HepG2 (cell line): ENCODE measurements at regions not wholly inside any gene's neighbourhood (a gene's known extent, or its start where the extent isn't known, plus 50 kb on each side); places are given as distances from the start of the nearest gene placed in this dataset.

Experiments used
- ATAC-seq: fragments of 200-7000 bp; cut with Tn5 transposase; 3 replicates; pipeline ENCODE4 v1.9.1; 2020; ENCODE audit warnings: mild to moderate bottlenecking, moderate library complexity
- BruUV-seq: library from RNA; stranded (reverse); fragments of 400-500 nt; replicated peaks from 2 replicates; lab custom pipeline; 2021; lab: Mats Ljungman, UMichigan
- CTCF ChIA-PET: fragments of 300-600 bp; formaldehyde crosslinking; extraction: SDS; loops from one replicate; lab custom pipeline; 2021; ENCODE audit warnings: low total read pairs, inconsistent platforms, low intra/inter-chr PET ratio; lab: Yijun Ruan, JAX
- POLR2A ChIA-PET: fragments of 350-600 bp; sonication (Branson Sonifier 250); formaldehyde crosslinking; loops from one replicate; lab custom pipeline; 2020; ENCODE audit warnings: antibody characterized with exemption, inconsistent platforms; lab: Yijun Ruan, JAX
- DNase-seq: peaks from one replicate; pipeline ENCODE4 v3.0.0-alpha.2; 2015; ENCODE audit warnings: low spot score
- FAIRE-seq: peaks from 3 replicates; lab custom pipeline; 2011; peaks lifted over from hg19 to GRCh38; lab: Jason Lieb, UNC
- H2AFZ ChIP-seq: one replicate; pipeline ENCODE4 v1.6.1; 2011; ENCODE audit warnings: low read length, inconsistent platforms
- H3K27ac ChIP-seq: fragments of 300-600 bp; 3 replicates; pipeline ENCODE4 v1.8.0; 2011; ENCODE audit warnings: mixed run types, mild to moderate bottlenecking, mixed read lengths, low read length, inconsistent platforms; ENCODE audit not compliant: insufficient read depth; ENCODE audit errors: extremely low read length
- H3K27me3 ChIP-seq, 2 experiments: fragments of 200-600 bp in 1 of 2; 2 replicates in 1 of 2; 3 replicates in 1 of 2; pipeline versions ENCODE4 v1.6.0 to v1.8.0; 2011; ENCODE audit warnings: low read length in 2 of 2, mild to moderate bottlenecking in 2 of 2, moderate library complexity in 2 of 2, inconsistent platforms in 1 of 2; ENCODE audit not compliant: insufficient read depth in 2 of 2, control insufficient read depth in 1 of 2
- H3K36me3 ChIP-seq, 2 experiments: fragments of 200-600 bp in 1 of 2; replicated peaks in 1 of 2; 2 replicates in 1 of 2; 3 replicates in 1 of 2; pipeline versions ENCODE4 v1.5.1 to v1.8.0; 2011; ENCODE audit warnings: low read length in 2 of 2, inconsistent platforms in 1 of 2; ENCODE audit not compliant: insufficient read depth in 2 of 2, control insufficient read depth in 1 of 2
- H3K4me1 ChIP-seq: 2 replicates; pipeline ENCODE4 v1.5.1; 2012; ENCODE audit warnings: low read length, inconsistent platforms; ENCODE audit not compliant: insufficient read depth
- H3K4me2 ChIP-seq: 2 replicates; pipeline ENCODE4 v1.6.0; 2011; ENCODE audit warnings: low read depth, low read length, inconsistent platforms
- H3K4me3 ChIP-seq, 3 experiments: fragments of 200-600 bp in 1 of 3; sonication (generic), shearing (Covaris generic) in 1 of 3; replicated peaks in 1 of 3; 2 replicates each; pipeline ENCODE4 v1.5.1; 2011 to 2016; ENCODE audit warnings: low read length in 3 of 3, inconsistent platforms in 2 of 3, low read depth in 2 of 3, mild to moderate bottlenecking in 2 of 3, control low read depth in 1 of 3, mixed read lengths in 1 of 3; ENCODE audit not compliant: insufficient read depth in 1 of 3
- H3K79me2 ChIP-seq: one replicate; pipeline ENCODE4 v1.6.1; 2011; ENCODE audit warnings: low read length, inconsistent platforms; ENCODE audit not compliant: insufficient read depth
- H3K9ac ChIP-seq: 2 replicates; pipeline ENCODE4 v1.6.0; 2011; ENCODE audit warnings: mild to moderate bottlenecking, low read depth, low read length, inconsistent platforms; ENCODE audit not compliant: insufficient read depth
- H3K9me3 ChIP-seq: 2 replicates; pipeline ENCODE4 v1.5.1; 2012; ENCODE audit warnings: mild to moderate bottlenecking, low read length
- H4K20me1 ChIP-seq: 2 replicates; pipeline ENCODE4 v1.6.0; 2011; ENCODE audit warnings: inconsistent platforms, mild to moderate bottlenecking, low read length, moderate library complexity; ENCODE audit not compliant: insufficient read depth
- AHR ChIP-seq: IDR thresholded peaks from 2 replicates; pipeline ENCODE4 v1.6.1; 2018; ENCODE audit warnings: missing genetic modification reagents, missing compliant biosample characterization
- IRF2 ChIP-seq: IDR thresholded peaks from 2 replicates; pipeline ENCODE4 v1.6.1; 2018; ENCODE audit warnings: missing genetic modification reagents, missing compliant biosample characterization
- NFE2L2 ChIP-seq: fragments of 150-350 bp; IDR thresholded peaks from 2 replicates; pipeline ENCODE4 v1.6.1; 2014; ENCODE audit warnings: low read length
- SALL1 ChIP-seq: sonication (generic); formaldehyde crosslinking; IDR thresholded peaks from 2 replicates; pipeline ENCODE4 v1.8.0; 2022; ENCODE audit warnings: mild to moderate bottlenecking, missing genetic modification reagents
- ZNF121 ChIP-seq: sonication (generic); formaldehyde crosslinking; IDR thresholded peaks from 2 replicates; pipeline ENCODE4 v1.5.0; 2020; ENCODE audit warnings: mild to moderate bottlenecking, missing genetic modification reagents
- ZNF317 ChIP-seq: sonication (generic); formaldehyde crosslinking; IDR thresholded peaks from 2 replicates; pipeline ENCODE4 v1.5.0; 2020; ENCODE audit warnings: mild to moderate bottlenecking, missing genetic modification reagents
- WGBS: methylation state at CpG from one replicate; pipeline ENCODE4 v1.1.6; 2017; ENCODE audit warnings: low lambda C conversion rate; 5-methylcytosine and 5-hydroxymethylcytosine counted together
- in situ Hi-C: cut with HindIII; loops from 2 replicates; pipeline ENCODE4 v1.10.0; 2017; ENCODE audit warnings: low pct_unique_long_range_greater_than_20kb; ENCODE audit not compliant: extremely low pct_ligation_motif_present
- intact Hi-C: fragments of 100-400 bp; cut with micrococcal nuclease; formaldehyde crosslinking; loops from one replicate; pipeline ENCODE4 v1.10.0; 2022; ENCODE audit not compliant: unreplicated experiment
- TF ChIP-seq, protein P1 (sequence below): sonication (generic); formaldehyde crosslinking; IDR thresholded peaks from 2 replicates; pipeline ENCODE4 v1.9.0; 2021; ENCODE audit warnings: mild to moderate bottlenecking, missing genetic modification reagents
- TF ChIP-seq, protein P2 (sequence below): sonication (generic); formaldehyde crosslinking; IDR thresholded peaks from 2 replicates; pipeline ENCODE4; 2020; ENCODE audit warnings: missing genetic modification reagents, mild to moderate bottlenecking, borderline replicate concordance

DNA sequence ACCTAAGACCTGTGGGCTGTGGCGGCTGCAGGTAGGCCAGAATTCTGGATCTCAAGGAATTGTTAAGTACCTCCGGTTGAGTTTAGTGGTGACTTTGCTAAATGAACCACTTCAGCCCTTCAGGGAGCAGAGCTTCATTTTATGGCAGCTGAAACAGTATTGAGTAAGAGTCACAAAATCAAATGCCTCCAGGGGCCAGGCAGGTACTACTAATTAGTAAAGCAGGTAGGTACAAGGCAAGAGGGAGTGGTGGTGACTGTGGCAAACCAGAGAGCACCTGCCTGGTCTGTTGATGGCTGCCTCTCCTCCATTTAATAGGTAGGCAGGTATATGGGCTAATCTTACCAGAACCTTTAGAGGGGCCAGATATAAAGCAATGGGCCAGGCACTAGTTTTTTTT is 118.8 kb downstream of the EMX2 start:
- intact Hi-C loops: no loop called here
- H3K9me3 ChIP-seq: no peaks in the 10 kb centered on the region
- no peaks in the 10 kb centered on the region for H3K36me3 ChIP-seq
- H3K4me2 ChIP-seq: no peak overlapping the region
- H2AFZ ChIP-seq: no peak overlapping the region
- no peak for FAIRE-seq
- H3K9ac ChIP-seq: no peak overlapping the region
- no peak for TF ChIP-seq ZNF121 (CRISPR knock-in tag)
- TF ChIP-seq, all 625 proteins: peak for 0
- ATAC-seq: no peak
- Histone ChIP-seq H3K4me1 (no peaks in the 10 kb centered on the region), H3K79me2 (no peaks in the 10 kb centered on the region), H3K27me3 (peaks cover 0 to 3% of the 10 kb centered on the region in 2 experiments; a peak in 3 of 5 replicates), H4K20me1 (no peaks in the 10 kb centered on the region), H3K27ac (no peak overlapping the region), H3K4me3 (no peak overlapping the region)
- 34% methylated on average over 2 of the region's 2 CpGs for WGBS
- in situ Hi-C loops: no loop called here
- no TSS peak for BruUV-seq
- ChIA-PET CTCF (no interaction called here), POLR2A (no interaction called here)
- no peak for DNase-seq

DNA sequence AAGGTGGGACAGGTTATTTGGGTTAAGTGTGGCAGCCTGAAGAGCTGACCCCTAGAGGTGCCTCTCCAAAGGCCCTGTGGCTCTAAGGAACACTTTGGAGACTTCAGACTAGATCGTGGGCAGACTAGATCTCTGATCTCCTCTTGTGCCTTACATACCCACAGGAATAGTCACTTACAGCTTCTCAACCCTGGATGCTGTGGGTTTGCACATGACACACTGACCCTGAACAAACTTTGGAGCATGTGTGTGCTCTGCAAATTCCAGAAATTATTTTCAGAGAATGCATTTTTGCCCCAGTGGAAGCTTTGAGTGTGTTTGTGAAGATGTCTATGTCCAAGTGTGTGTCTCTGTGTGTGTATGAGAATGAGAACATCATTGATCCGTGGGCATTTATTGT is 119.6 kb downstream of the EMX2 start:
- in situ Hi-C loops (no loop called here), intact Hi-C loops (no loop called here)
- Histone ChIP-seq H3K27ac (no peak overlapping the region), H3K79me2 (no peaks in the 10 kb centered on the region), H3K36me3 (no peaks in the 10 kb centered on the region), H3K27me3 (peaks cover 0 to 3% of the 10 kb centered on the region in 2 experiments; a peak in 3 of 5 replicates), H3K4me2 (no peak overlapping the region), H4K20me1 (no peaks in the 10 kb centered on the region), H3K9me3 (no peaks in the 10 kb centered on the region), H3K4me1 (no peaks in the 10 kb centered on the region), H3K4me3 (no peak overlapping the region), H2AFZ (no peak overlapping the region), H3K9ac (no peak overlapping the region)
- no TSS peak for BruUV-seq
- FAIRE-seq (no peak), ATAC-seq (no peak), DNase-seq (no peak)
- WGBS: 0% methylated on average over 2 of the region's 2 CpGs
- ChIA-PET CTCF (no interaction called here), POLR2A (no interaction called here)
- TF ChIP-seq, protein P1, sequence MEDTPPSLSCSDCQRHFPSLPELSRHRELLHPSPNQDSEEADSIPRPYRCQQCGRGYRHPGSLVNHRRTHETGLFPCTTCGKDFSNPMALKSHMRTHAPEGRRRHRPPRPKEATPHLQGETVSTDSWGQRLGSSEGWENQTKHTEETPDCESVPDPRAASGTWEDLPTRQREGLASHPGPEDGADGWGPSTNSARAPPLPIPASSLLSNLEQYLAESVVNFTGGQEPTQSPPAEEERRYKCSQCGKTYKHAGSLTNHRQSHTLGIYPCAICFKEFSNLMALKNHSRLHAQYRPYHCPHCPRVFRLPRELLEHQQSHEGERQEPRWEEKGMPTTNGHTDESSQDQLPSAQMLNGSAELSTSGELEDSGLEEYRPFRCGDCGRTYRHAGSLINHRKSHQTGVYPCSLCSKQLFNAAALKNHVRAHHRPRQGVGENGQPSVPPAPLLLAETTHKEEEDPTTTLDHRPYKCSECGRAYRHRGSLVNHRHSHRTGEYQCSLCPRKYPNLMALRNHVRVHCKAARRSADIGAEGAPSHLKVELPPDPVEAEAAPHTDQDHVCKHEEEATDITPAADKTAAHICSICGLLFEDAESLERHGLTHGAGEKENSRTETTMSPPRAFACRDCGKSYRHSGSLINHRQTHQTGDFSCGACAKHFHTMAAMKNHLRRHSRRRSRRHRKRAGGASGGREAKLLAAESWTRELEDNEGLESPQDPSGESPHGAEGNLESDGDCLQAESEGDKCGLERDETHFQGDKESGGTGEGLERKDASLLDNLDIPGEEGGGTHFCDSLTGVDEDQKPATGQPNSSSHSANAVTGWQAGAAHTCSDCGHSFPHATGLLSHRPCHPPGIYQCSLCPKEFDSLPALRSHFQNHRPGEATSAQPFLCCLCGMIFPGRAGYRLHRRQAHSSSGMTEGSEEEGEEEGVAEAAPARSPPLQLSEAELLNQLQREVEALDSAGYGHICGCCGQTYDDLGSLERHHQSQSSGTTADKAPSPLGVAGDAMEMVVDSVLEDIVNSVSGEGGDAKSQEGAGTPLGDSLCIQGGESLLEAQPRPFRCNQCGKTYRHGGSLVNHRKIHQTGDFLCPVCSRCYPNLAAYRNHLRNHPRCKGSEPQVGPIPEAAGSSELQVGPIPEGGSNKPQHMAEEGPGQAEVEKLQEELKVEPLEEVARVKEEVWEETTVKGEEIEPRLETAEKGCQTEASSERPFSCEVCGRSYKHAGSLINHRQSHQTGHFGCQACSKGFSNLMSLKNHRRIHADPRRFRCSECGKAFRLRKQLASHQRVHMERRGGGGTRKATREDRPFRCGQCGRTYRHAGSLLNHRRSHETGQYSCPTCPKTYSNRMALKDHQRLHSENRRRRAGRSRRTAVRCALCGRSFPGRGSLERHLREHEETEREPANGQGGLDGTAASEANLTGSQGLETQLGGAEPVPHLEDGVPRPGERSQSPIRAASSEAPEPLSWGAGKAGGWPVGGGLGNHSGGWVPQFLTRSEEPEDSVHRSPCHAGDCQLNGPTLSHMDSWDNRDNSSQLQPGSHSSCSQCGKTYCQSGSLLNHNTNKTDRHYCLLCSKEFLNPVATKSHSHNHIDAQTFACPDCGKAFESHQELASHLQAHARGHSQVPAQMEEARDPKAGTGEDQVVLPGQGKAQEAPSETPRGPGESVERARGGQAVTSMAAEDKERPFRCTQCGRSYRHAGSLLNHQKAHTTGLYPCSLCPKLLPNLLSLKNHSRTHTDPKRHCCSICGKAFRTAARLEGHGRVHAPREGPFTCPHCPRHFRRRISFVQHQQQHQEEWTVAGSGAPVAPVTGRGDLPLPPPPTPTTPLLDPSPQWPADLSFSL: no peak
- TF ChIP-seq AHR (no peak), NFE2L2 (no peak), SALL1 (CRISPR knock-in tag) (no peak), IRF2 (CRISPR knock-in tag) (no peak), ZNF317 (CRISPR knock-in tag) (no peak)
- TF ChIP-seq, protein P2, sequence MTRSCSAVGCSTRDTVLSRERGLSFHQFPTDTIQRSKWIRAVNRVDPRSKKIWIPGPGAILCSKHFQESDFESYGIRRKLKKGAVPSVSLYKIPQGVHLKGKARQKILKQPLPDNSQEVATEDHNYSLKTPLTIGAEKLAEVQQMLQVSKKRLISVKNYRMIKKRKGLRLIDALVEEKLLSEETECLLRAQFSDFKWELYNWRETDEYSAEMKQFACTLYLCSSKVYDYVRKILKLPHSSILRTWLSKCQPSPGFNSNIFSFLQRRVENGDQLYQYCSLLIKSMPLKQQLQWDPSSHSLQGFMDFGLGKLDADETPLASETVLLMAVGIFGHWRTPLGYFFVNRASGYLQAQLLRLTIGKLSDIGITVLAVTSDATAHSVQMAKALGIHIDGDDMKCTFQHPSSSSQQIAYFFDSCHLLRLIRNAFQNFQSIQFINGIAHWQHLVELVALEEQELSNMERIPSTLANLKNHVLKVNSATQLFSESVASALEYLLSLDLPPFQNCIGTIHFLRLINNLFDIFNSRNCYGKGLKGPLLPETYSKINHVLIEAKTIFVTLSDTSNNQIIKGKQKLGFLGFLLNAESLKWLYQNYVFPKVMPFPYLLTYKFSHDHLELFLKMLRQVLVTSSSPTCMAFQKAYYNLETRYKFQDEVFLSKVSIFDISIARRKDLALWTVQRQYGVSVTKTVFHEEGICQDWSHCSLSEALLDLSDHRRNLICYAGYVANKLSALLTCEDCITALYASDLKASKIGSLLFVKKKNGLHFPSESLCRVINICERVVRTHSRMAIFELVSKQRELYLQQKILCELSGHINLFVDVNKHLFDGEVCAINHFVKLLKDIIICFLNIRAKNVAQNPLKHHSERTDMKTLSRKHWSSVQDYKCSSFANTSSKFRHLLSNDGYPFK (CRISPR knock-in tag): no peak
